GM18951 (cell line): ENCODE measurements at regions not wholly inside any gene's neighbourhood (a gene's known extent, or its start where the extent isn't known, plus 50 kb on each side); places are given as distances from the start of the nearest gene placed in this dataset.

Source experiments
- POLR2A ChIP-seq: IDR thresholded peaks from 4 replicates; pipeline ENCODE4 v1.6.1; 2011; ENCODE audit warnings: mild to moderate bottlenecking; ENCODE audit not compliant: insufficient read length, insufficient read depth; ENCODE audit errors: extremely low read depth
- in situ Hi-C: fragments of 300-500 bp; cut with MboI; formaldehyde crosslinking; loops from one replicate; pipeline ENCODE4 v1.12.0; 2022; ENCODE audit warnings: low sequenced_read_pairs, mixed read lengths, inconsistent platforms; ENCODE audit not compliant: unreplicated experiment

GRCh38 chr13:33380487-33381079, 95.0 kb upstream of the STARD13 start:
- in situ Hi-C loops: no loop called here
- TF ChIP-seq POLR2A: no peak

DNA sequence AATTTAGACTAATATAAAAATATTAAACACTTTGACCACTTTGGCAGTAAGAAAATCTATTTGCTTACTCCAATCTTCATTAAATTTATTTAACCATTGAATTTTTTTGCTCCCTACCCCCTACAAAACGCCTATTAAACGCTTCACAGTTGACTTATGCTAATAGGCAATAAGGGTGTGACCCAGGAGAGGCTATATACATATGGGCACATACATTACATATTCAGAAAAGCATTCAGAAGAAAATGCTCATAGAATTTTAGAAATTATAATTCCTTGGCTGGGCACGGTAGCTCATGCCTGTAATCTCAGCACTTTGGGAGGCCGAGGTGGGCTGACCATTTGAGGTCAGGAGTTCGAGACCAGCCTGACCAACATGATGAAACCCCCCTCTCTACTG, 95.6 kb upstream of the STARD13 start:
- no peak for TF ChIP-seq POLR2A
- in situ Hi-C loops: no loop called here

- no peak for TF ChIP-seq POLR2A
- in situ Hi-C loops: no loop called here
These were observed 96.4 kb upstream of the STARD13 start for GRCh38 chr13:33381906-33382305.

DNA sequence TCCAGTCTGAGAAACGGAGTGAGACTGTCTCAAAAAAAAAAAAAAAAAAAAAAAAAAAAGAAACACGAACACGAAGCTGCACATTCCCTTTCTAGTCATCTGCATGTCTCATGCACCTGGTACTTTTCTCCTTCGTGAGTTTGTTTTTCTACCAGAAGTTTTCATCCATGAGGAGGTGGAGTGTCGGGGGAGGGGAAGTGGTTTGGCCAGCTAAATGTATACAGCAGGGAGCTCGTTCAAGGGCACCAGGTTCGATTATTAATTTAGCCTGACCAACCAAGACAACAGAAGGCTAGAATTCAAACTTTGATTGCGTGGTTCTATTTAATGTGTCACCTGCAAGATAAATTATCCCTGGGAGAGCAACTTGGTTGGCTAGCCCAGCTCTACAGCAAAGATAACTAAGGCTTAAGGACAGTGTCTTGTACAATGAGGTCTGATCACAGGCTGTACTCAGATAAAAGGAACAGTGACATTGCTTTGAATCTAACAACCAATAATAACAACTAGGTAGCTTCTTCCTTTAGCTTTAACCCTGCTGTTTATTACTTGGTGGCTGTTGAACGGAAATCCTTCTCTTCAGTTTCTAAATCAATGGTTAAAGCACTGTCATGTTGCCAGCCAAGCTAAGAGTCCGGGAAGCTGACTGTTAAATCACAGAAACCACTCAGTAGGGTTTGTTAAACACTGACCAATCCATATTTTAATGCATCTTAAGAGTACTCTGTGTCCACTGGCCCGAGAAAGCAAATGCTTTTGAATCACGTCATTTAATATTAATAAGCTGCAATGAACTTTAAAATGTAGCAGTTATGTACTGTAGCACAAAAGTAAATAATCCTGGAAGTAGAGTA, 98.4 kb upstream of the STARD13 start:
- no peak for TF ChIP-seq POLR2A

DNA sequence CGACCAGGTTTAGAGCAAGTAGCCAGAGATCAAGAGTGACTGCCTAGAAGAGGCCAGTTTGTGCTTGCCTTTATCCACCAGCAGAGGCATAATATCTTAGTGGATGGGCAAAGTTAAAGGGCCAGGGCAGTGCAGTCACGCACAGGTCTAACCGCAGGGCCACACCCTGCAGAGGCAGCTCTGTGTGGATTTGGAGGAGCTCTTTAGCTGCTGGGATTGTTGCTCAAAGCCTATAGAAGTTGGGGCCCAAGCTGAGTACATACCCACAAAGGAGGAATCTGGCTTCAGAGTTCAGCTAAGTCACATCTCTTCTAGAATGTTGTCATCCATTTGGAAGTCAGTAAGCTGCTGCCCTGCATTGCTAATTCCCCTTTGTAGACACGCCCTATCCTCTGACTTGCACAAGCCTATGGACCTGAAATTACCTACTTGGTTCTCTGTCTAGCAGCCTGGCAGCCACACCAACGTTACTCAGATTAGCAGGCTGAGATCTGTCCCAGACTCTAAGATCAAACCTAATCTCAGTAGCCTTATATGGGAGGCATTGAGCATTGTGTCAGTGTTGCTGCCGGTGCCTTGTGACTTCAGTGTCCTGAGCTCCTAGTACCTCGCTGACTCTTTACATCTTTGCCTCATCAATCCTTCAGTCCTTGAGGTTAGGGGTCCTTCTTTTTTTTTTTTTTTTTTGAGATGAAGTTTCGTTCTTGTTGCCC, 102.9 kb upstream of the STARD13 start:
- no peak for TF ChIP-seq POLR2A
- in situ Hi-C loops: no loop called here

More for the DNA sequence above, 98.4 kb upstream of the STARD13 start:
- in situ Hi-C loops: no loop called here

DNA sequence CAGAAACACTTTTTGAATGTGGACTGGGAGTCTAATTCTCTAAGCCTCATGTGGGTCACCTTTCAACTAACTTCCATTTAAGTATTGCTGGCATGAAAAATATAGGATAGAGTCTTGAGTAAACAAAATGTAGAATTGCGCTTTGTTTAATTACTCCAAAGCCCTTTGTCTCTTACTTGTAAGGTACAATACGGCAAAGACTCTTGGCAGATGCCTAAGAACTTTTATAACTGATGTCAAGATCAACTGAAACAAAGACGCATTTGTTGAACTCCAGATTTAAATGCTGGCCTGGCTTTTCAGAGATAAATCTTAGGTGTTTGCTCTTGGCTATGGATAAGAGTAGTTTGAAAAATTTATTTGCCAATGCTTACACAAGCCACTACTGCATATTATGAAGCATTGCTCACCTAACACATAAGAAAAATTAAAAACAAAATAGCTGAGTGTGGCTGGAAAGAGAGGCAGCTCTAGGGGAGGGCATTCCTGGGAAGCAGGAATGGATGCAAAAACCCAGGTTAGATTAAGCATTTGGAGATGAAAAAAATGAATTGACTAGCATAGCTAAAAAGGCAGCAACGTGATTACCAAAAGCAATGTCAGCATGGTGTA, 107.3 kb upstream of the STARD13 start:
- no peak for TF ChIP-seq POLR2A
- in situ Hi-C loops: no loop called here

DNA sequence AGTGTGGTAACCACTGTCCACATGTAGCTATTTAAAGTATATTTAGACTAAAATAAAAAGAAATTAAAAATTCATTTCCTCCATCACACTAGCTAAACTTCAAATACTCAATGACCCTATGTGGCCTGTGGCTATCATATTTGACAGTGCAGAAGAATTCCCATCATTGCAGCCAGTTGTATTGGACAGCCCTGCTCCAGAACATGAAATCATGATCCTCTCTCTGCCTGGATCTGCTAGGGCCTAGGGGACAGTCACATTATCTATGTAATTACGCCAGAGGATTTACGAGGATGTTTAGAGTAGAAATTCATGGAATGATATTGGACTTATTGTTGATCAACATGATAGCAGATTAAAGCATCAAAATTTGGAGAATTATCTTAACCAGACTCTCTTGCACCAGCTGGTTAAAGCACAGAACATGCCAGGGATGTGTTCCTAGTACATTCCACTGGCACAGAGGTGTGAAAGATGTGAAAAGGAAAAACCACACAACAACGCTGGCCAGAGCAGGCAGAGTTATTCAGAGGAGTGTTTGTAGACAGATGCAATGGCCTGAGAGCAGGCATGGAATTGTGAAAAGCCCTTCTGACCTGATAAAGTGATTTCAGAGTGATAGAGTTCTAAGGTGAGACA, 108.9 kb upstream of the STARD13 start:
- in situ Hi-C loops: no loop called here
- TF ChIP-seq POLR2A: no peak

GRCh38 chr13:33401238-33401637, 115.7 kb upstream of the STARD13 start:
- TF ChIP-seq POLR2A: no peak
- in situ Hi-C loops: no loop called here

- TF ChIP-seq POLR2A: no peak
- in situ Hi-C loops: no loop called here
These were observed 117.4 kb upstream of the STARD13 start for GRCh38 chr13:33402975-33403374.

DNA sequence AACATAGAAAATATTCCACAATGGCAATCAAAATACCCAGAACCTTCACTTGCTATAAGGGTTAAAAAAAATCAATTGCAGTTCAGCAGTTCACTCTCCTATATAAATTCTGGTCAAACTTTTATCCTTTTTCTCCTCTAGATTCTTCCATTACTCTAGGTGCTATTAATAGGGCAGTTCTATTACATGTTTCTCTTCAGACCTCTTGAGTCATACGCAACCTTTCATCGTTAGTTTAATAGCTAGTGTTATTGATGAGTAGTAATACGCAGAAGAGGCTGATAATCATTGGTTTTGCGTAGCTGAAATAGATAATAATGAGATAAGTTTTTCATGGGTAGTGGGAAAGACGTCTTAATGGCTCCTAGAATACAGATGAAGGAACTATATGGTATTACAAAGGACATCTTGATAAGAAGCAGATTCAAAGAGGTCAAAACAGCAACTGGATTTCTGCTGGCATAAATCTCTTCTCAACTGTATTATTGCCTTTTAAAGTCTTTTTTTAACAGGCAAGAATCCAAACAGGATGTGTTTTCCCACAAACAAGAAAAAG, 118.3 kb upstream of the STARD13 start:
- no peak for TF ChIP-seq POLR2A
- in situ Hi-C loops: no loop called here

DNA sequence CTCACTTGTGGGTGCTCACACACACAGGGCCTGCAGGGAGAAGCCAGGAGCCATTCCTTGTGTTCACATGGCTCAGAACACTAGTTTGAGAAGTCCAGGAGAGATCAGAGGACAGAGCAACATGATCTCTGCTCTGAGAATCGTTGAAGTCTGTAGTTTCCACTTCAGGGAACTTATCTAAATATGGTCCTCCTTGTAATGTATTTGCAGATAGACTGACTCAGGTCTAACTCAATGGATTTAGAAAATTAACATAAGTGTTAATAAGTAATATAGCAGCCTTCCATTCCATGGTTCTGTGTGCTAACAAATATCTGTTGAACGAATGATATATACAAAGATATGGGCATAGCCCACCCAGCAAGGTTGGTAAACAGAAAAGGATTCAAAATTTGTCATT, 119.8 kb upstream of the STARD13 start:
- TF ChIP-seq POLR2A: no peak
- in situ Hi-C loops: no loop called here

DNA sequence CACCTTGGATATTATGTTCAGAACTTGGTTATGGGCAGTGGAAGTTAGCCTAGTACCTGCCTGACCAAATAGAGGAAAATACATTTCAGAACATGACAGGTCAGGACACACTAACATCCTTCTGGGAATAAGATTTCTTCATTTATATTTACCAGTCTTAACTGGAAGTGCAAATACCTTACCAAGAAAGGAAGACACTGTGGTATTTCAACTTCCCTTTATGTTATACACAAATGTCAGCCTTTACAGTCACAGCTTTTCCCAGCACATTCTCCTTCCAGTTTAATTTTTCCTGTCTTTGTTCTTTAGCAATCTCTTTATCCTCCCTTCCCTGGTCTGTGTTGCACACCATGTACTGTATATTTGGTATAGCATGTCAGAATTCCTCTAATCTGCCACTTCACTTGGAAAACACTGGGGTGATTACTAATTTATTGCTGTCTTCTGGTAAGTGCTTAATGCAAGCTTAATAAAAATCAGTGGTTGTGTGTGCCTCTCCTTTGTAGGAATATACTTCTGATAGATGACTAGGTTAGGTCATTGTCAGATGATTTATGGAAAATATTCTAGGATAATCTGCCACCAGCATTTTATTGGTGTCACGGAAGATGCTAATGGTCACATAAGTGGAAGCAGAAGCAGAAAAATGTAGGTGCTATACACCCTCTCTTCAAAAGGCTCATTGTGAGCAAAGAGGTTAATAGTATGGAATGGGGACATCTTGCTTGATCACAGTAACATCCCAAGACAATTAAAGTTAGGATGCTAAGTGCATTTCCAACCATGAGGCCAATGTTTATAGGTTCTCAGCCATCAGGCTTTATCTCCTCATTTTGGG, 124.3 kb upstream of the STARD13 start:
- TF ChIP-seq POLR2A: no peak
- in situ Hi-C loops: no loop called here
